Activated T-cell treated with anti-CD3 and anti-CD28 coated beads, Interleukin-2, amount 50 U/mL, for 72 hours (primary cell): ENCODE measurements at regions not wholly inside any gene's neighbourhood (a gene's known extent, or its start where the extent isn't known, plus 50 kb on each side); places are given as distances from the start of the nearest gene placed in this dataset.

Experiments
- ATAC-seq, 2 donors: fragments of 150-1000 bp; cut with Tn5 transposase; replicated peaks in 1 of 2; 2 replicates each; pipeline ENCODE4 v1.10.0; 2021; ENCODE audit warnings: moderate library complexity in 2 of 2, mild to moderate bottlenecking in 1 of 2
- DNase-seq, 2 donors: peaks; one replicate each; pipeline ENCODE4 v3.0.0; 2021 to 2022; ENCODE audit warnings: mixed read lengths in 1 of 2
- H3K27ac Mint-ChIP-seq: one replicate; pipeline ENCODE4 v1.8.0; 2022; ENCODE audit warnings: mild to moderate bottlenecking, moderate library complexity, mixed read lengths
- H3K27me3 Mint-ChIP-seq: one replicate; pipeline ENCODE4 v1.8.0; 2022; ENCODE audit warnings: low read depth, mixed read lengths
- H3K36me3 Mint-ChIP-seq, 2 donors: one replicate each; pipeline ENCODE4 v1.8.0; 2022; ENCODE audit warnings: mixed read lengths in 2 of 2, mild to moderate bottlenecking in 1 of 2; ENCODE audit not compliant: insufficient read depth in 2 of 2
- H3K4me1 Mint-ChIP-seq: one replicate; pipeline ENCODE4 v1.8.0; 2022; ENCODE audit warnings: low read depth, mixed read lengths
- H3K4me3 Mint-ChIP-seq, 2 donors: one replicate each; pipeline ENCODE4 v1.8.0; 2022; ENCODE audit warnings: mild to moderate bottlenecking in 2 of 2, mixed read lengths in 2 of 2, moderate library complexity in 2 of 2
- H3K9me3 Mint-ChIP-seq, 2 donors: one replicate each; pipeline ENCODE4 v1.8.0; 2022; ENCODE audit warnings: mixed read lengths in 2 of 2

- Mint-ChIP-seq H3K27me3 (no peaks in the 10 kb centered on the region), H3K27ac (no peak overlapping the region), H3K36me3 (no peaks in the 10 kb centered on the region), H3K4me3 (no peak overlapping the region), H3K4me1 (no peaks in the 10 kb centered on the region), H3K9me3 (peaks cover 0 to 1% of the 10 kb centered on the region in 2 donors)
- ATAC-seq (no peak), DNase-seq (no peak)
Measured at GRCh38 chr21:36647279-36648093, 51.4 kb upstream of the SIM2 start.
